Hepatocyte (in vitro differentiated cells): ENCODE measurements at regions not wholly inside any gene's neighbourhood (a gene's known extent, or its start where the extent isn't known, plus 50 kb on each side); places are given as distances from the start of the nearest gene placed in this dataset.

ENCODE experiments used
- DNase-seq: peaks from one replicate; pipeline ENCODE4 v3.0.0-alpha.2; 2016; ENCODE audit warnings: low spot score
- H2AFZ ChIP-seq: fragments of 200-600 bp; sonication (generic); 2 replicates; pipeline ENCODE4 v1.6.0; 2016; ENCODE audit warnings: antibody characterized with exemption, mild to moderate bottlenecking
- H3K27ac ChIP-seq: fragments of 200-600 bp; sonication (generic); 2 replicates; pipeline ENCODE4 v1.5.1; 2016; ENCODE audit warnings: mild to moderate bottlenecking
- H3K27me3 ChIP-seq: fragments of 200-600 bp; sonication (generic); 2 replicates; pipeline ENCODE4 v1.6.1; 2016
- H3K36me3 ChIP-seq: fragments of 200-600 bp; sonication (generic); replicated peaks from 2 replicates; pipeline ENCODE4 v1.5.1; 2016; ENCODE audit warnings: low read depth; ENCODE audit not compliant: insufficient read depth
- H3K4me1 ChIP-seq: fragments of 200-600 bp; sonication (generic); 2 replicates; pipeline ENCODE4 v1.5.1; 2016; ENCODE audit warnings: mild to moderate bottlenecking, moderate library complexity; ENCODE audit not compliant: insufficient read depth
- H3K4me2 ChIP-seq: fragments of 200-600 bp; sonication (generic); 2 replicates; pipeline ENCODE4 v1.6.0; 2016
- H3K4me3 ChIP-seq: fragments of 200-600 bp; sonication (generic); 2 replicates; pipeline ENCODE4 v1.5.1; 2016; ENCODE audit warnings: mild to moderate bottlenecking
- H3K79me2 ChIP-seq: fragments of 200-600 bp; sonication (generic); 2 replicates; pipeline ENCODE4 v1.6.0; 2017; ENCODE audit warnings: mild to moderate bottlenecking
- H3K9me2 ChIP-seq: fragments of 200-600 bp; sonication (generic); replicated peaks from 2 replicates; pipeline ENCODE4 v1.6.0; 2017; ENCODE audit warnings: mild to moderate bottlenecking; ENCODE audit not compliant: insufficient read depth
- H3K9me3 ChIP-seq: fragments of 200-600 bp; sonication (generic); 2 replicates; pipeline ENCODE4 v1.5.1; 2016; ENCODE audit warnings: low read depth, mild to moderate bottlenecking
- H4K20me1 ChIP-seq: fragments of 200-600 bp; sonication (generic); 2 replicates; pipeline ENCODE4 v1.6.0; 2016; ENCODE audit warnings: mild to moderate bottlenecking; ENCODE audit not compliant: insufficient read depth, poor library complexity, severe bottlenecking
- EZH2 ChIP-seq: fragments of 200-600 bp; sonication (generic); IDR thresholded peaks from 2 replicates; pipeline ENCODE4 v1.6.1; 2016; ENCODE audit warnings: antibody characterized with exemption, mild to moderate bottlenecking, borderline replicate concordance
- EZH2phosphoT487 ChIP-seq: fragments of 200-600 bp; sonication (generic); IDR thresholded peaks from one replicate; pipeline ENCODE4 v1.6.1; 2018; ENCODE audit warnings: antibody characterized with exemption, mild to moderate bottlenecking, low read depth, moderate library complexity; ENCODE audit not compliant: unreplicated experiment, severe bottlenecking
- WGBS: methylation state at CpG from one replicate; pipeline ENCODE4 v1.1.6; 2016; ENCODE audit warnings: low lambda C conversion rate; ENCODE audit errors: missing lambda C conversion rate; 5-methylcytosine and 5-hydroxymethylcytosine counted together
- TF ChIP-seq, protein P1 (sequence below): fragments of 200-600 bp; sonication (generic); IDR thresholded peaks from 2 replicates; pipeline ENCODE4 v1.5.1; 2016; ENCODE audit warnings: antibody characterized with exemption, mild to moderate bottlenecking; ENCODE audit not compliant: poor library complexity

GRCh38 chr5:144680711-144681110, 510.0 kb downstream of the KCTD16 start:
- no peak overlapping the region for H3K4me2 ChIP-seq
- 75% methylated on average over 1 of the region's 1 CpG for WGBS
- H3K27ac ChIP-seq, result no peak overlapping the region

GRCh38 chr5:144671066-144671465, 500.4 kb downstream of the KCTD16 start:
- TF ChIP-seq, protein P1, sequence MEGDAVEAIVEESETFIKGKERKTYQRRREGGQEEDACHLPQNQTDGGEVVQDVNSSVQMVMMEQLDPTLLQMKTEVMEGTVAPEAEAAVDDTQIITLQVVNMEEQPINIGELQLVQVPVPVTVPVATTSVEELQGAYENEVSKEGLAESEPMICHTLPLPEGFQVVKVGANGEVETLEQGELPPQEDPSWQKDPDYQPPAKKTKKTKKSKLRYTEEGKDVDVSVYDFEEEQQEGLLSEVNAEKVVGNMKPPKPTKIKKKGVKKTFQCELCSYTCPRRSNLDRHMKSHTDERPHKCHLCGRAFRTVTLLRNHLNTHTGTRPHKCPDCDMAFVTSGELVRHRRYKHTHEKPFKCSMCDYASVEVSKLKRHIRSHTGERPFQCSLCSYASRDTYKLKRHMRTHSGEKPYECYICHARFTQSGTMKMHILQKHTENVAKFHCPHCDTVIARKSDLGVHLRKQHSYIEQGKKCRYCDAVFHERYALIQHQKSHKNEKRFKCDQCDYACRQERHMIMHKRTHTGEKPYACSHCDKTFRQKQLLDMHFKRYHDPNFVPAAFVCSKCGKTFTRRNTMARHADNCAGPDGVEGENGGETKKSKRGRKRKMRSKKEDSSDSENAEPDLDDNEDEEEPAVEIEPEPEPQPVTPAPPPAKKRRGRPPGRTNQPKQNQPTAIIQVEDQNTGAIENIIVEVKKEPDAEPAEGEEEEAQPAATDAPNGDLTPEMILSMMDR, result no peak
- no peak for TF ChIP-seq EZH2phosphoT487
- TF ChIP-seq EZH2, result no peak
- H3K27me3 ChIP-seq, result no peaks in the 10 kb centered on the region
- no peaks in the 10 kb centered on the region for H3K9me3 ChIP-seq
- no peaks in the 10 kb centered on the region for H4K20me1 ChIP-seq
- 97% methylated on average over 1 of the region's 1 CpG for WGBS
- H3K4me1 ChIP-seq, result no peaks in the 10 kb centered on the region
- H3K4me3 ChIP-seq, result no peak overlapping the region
- no peaks in the 10 kb centered on the region for H3K36me3 ChIP-seq
- H3K27ac ChIP-seq, result no peak overlapping the region
- H2AFZ ChIP-seq, result no peak overlapping the region
- H3K4me2 ChIP-seq, result no peak overlapping the region
- no peaks in the 10 kb centered on the region for H3K79me2 ChIP-seq
- no peaks in the 10 kb centered on the region for H3K9me2 ChIP-seq
- no peak for DNase-seq

More at GRCh38 chr5:144680711-144681110, 510.0 kb downstream of the KCTD16 start:
- TF ChIP-seq, protein P1, result no peak
- no peak for TF ChIP-seq EZH2phosphoT487
- no peak for TF ChIP-seq EZH2
- no peaks in the 10 kb centered on the region for H3K79me2 ChIP-seq
- no peaks in the 10 kb centered on the region for H4K20me1 ChIP-seq
- no peaks in the 10 kb centered on the region for H3K36me3 ChIP-seq
- H2AFZ ChIP-seq, result no peak overlapping the region
- H3K27me3 ChIP-seq, result no peaks in the 10 kb centered on the region
- H3K9me3 ChIP-seq, result no peaks in the 10 kb centered on the region
- no peaks in the 10 kb centered on the region for H3K4me1 ChIP-seq
- no peak for DNase-seq
- no peak overlapping the region for H3K4me3 ChIP-seq
- no peaks in the 10 kb centered on the region for H3K9me2 ChIP-seq

- no peaks in the 10 kb centered on the region for H3K79me2 ChIP-seq
- TF ChIP-seq EZH2phosphoT487 (no peak), EZH2 (no peak)
- TF ChIP-seq, protein P1, result no peak
- no peaks in the 10 kb centered on the region for H3K27me3 ChIP-seq
- no peak overlapping the region for H3K27ac ChIP-seq
- no peak overlapping the region for H2AFZ ChIP-seq
- no peak for DNase-seq
- H3K4me1 ChIP-seq, result no peaks in the 10 kb centered on the region
- no peaks in the 10 kb centered on the region for H3K9me2 ChIP-seq
- H3K4me3 ChIP-seq, result no peak overlapping the region
- no peaks in the 10 kb centered on the region for H4K20me1 ChIP-seq
- no peaks in the 10 kb centered on the region for H3K9me3 ChIP-seq
- H3K4me2 ChIP-seq, result no peak overlapping the region
- 87% methylated on average over 2 of the region's 2 CpGs for WGBS
- H3K36me3 ChIP-seq, result no peaks in the 10 kb centered on the region
These were observed 489.1 kb downstream of the KCTD16 start for GRCh38 chr5:144659634-144660227.

DNA sequence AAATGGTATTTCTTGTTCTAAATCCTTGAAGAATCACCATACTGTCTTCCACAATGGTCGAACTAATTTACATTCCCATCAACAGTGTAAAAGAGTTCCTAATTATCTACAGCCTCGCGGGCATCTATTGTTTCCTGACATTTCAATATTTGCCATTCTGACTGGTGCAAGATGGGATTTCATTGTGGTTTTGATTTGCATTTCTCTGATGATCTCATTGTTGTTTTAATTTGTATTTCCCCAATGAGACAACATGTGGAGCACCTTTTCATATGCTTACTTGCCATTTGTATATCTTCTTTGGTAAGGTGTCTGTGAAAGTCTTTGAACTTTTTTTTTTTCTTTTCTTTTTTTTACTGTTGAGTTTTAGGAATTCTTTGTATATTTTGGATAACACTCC, 473.6 kb downstream of the KCTD16 start:
- Histone ChIP-seq H3K4me3 (no peak overlapping the region), H3K27me3 (no peaks in the 10 kb centered on the region), H4K20me1 (no peaks in the 10 kb centered on the region), H3K27ac (no peak overlapping the region), H3K79me2 (no peaks in the 10 kb centered on the region), H2AFZ (no peak overlapping the region), H3K4me1 (no peaks in the 10 kb centered on the region), H3K9me2 (no peaks in the 10 kb centered on the region), H3K4me2 (no peak overlapping the region), H3K9me3 (no peaks in the 10 kb centered on the region), H3K36me3 (no peaks in the 10 kb centered on the region)
- WGBS, result 79% methylated on average over 3 of the region's 3 CpGs
- DNase-seq, result no peak
- TF ChIP-seq EZH2 (no peak), EZH2phosphoT487 (no peak)
- TF ChIP-seq, protein P1, result no peak
